Natural killer cell (primary cell): ENCODE measurements at regions not wholly inside any gene's neighbourhood (a gene's known extent, or its start where the extent isn't known, plus 50 kb on each side); places are given as distances from the start of the nearest gene placed in this dataset.

Source experiments
- ATAC-seq, 3 donors: fragments of 150-1000 bp in 2 of 3; fragments of 200-7000 bp in 1 of 3; cut with Tn5 transposase; 1 replicate in 1 of 3; 2 replicates in 2 of 3; pipeline ENCODE4 v1.10.0; 2021; ENCODE audit warnings: mild to moderate bottlenecking in 2 of 3, moderate library complexity in 2 of 3
- DNase-seq, 2 donors: peaks; one replicate each; pipeline versions ENCODE4 v3.0.0 to v3.0.0-alpha.2; 2013 to 2021; ENCODE audit warnings: mixed read lengths in 1 of 2
- H3K27ac ChIP-seq: one replicate; pipeline ENCODE4 v1.5.1; 2013; ENCODE audit warnings: mild to moderate bottlenecking, low read length
- H3K27me3 ChIP-seq: one replicate; pipeline ENCODE4 v1.6.1; 2013; ENCODE audit warnings: low read length; ENCODE audit not compliant: control insufficient read depth, insufficient read depth
- H3K36me3 ChIP-seq: one replicate; pipeline ENCODE4 v1.6.1; 2013; ENCODE audit warnings: low read length; ENCODE audit not compliant: control insufficient read depth, insufficient read depth
- H3K4me1 ChIP-seq: one replicate; pipeline ENCODE4 v1.6.1; 2013; ENCODE audit warnings: low read length; ENCODE audit not compliant: control insufficient read depth, insufficient read depth
- H3K4me3 ChIP-seq: one replicate; pipeline ENCODE4 v1.5.1; 2013; ENCODE audit warnings: low read length
- H3K9me3 ChIP-seq: one replicate; pipeline ENCODE4 v1.6.1; 2013; ENCODE audit warnings: low read length; ENCODE audit not compliant: control insufficient read depth, insufficient read depth
- H3K27ac Mint-ChIP-seq, 2 donors: one replicate each; pipeline ENCODE4 v1.8.0; 2022; ENCODE audit warnings: mild to moderate bottlenecking in 2 of 2, mixed read lengths in 2 of 2, moderate library complexity in 1 of 2
- H3K27me3 Mint-ChIP-seq, 2 donors: one replicate each; pipeline ENCODE4 v1.8.0; 2022; ENCODE audit warnings: low read depth in 2 of 2, mixed read lengths in 2 of 2
- H3K36me3 Mint-ChIP-seq: one replicate; pipeline ENCODE4 v1.8.0; 2022; ENCODE audit warnings: mixed read lengths
- H3K4me1 Mint-ChIP-seq, 2 donors: one replicate each; pipeline ENCODE4 v1.8.0; 2022; ENCODE audit warnings: mixed read lengths in 2 of 2
- H3K4me3 Mint-ChIP-seq: one replicate; pipeline ENCODE4 v1.8.0; 2022; ENCODE audit warnings: mild to moderate bottlenecking, moderate library complexity, mixed read lengths
- H3K9me3 Mint-ChIP-seq, 2 donors: one replicate each; pipeline ENCODE4 v1.8.0; 2022; ENCODE audit warnings: mixed read lengths in 2 of 2
- WGBS: methylation state at CpG from one replicate; pipeline ENCODE4 v1.1.7; 2013; ENCODE audit warnings: missing lambda C conversion rate; ENCODE audit not compliant: insufficient coverage; 5-methylcytosine and 5-hydroxymethylcytosine counted together
- intact Hi-C: fragments of 100-400 bp; cut with micrococcal nuclease; formaldehyde crosslinking; loops from one replicate; pipeline ENCODE4 v1.14.2; 2022
- TF ChIP-seq, protein P1 (sequence below): fragments of 200-600 bp; IDR thresholded peaks from one replicate; pipeline ENCODE4 v1.8.0; 2022; ENCODE audit warnings: antibody characterized with exemption

GRCh38 chr13:40503966-40504591 lies 162.4 kb downstream of the FOXO1 start:
- H3K27ac Mint-ChIP-seq: no peak overlapping the region
- H3K27me3 ChIP-seq: no peaks in the 10 kb centered on the region
- intact Hi-C loops: no loop called here
- H3K27me3 Mint-ChIP-seq: peaks cover 5 to 40% of the 10 kb centered on the region in 2 donors
- H3K4me3 Mint-ChIP-seq: no peak overlapping the region
- H3K36me3 Mint-ChIP-seq: no peaks in the 10 kb centered on the region
- ATAC-seq (no peak), DNase-seq (no peak)
- H3K9me3 Mint-ChIP-seq: no peaks in the 10 kb centered on the region
- no peaks in the 10 kb centered on the region for H3K4me1 Mint-ChIP-seq
- H3K4me3 ChIP-seq: no peak overlapping the region
- no peaks in the 10 kb centered on the region for H3K36me3 ChIP-seq
- H3K4me1 ChIP-seq: no peaks in the 10 kb centered on the region
- H3K27ac ChIP-seq: no peak overlapping the region
- TF ChIP-seq, protein P1, sequence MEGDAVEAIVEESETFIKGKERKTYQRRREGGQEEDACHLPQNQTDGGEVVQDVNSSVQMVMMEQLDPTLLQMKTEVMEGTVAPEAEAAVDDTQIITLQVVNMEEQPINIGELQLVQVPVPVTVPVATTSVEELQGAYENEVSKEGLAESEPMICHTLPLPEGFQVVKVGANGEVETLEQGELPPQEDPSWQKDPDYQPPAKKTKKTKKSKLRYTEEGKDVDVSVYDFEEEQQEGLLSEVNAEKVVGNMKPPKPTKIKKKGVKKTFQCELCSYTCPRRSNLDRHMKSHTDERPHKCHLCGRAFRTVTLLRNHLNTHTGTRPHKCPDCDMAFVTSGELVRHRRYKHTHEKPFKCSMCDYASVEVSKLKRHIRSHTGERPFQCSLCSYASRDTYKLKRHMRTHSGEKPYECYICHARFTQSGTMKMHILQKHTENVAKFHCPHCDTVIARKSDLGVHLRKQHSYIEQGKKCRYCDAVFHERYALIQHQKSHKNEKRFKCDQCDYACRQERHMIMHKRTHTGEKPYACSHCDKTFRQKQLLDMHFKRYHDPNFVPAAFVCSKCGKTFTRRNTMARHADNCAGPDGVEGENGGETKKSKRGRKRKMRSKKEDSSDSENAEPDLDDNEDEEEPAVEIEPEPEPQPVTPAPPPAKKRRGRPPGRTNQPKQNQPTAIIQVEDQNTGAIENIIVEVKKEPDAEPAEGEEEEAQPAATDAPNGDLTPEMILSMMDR: no peak
- H3K9me3 ChIP-seq: no peaks in the 10 kb centered on the region
- WGBS: 98% methylated on average over 2 of the region's 2 CpGs

- Histone ChIP-seq H3K27ac (no peak overlapping the region), H3K9me3 (no peaks in the 10 kb centered on the region), H3K4me3 (no peak overlapping the region), H3K4me1 (no peaks in the 10 kb centered on the region), H3K27me3 (no peaks in the 10 kb centered on the region), H3K36me3 (no peaks in the 10 kb centered on the region)
- intact Hi-C loops: no loop called here
- no peaks in the 10 kb centered on the region for H3K36me3 Mint-ChIP-seq
- H3K27me3 Mint-ChIP-seq: peaks cover 7 to 40% of the 10 kb centered on the region in 2 donors
- TF ChIP-seq, protein P1: no peak
- 100% methylated on average over 4 of the region's 4 CpGs for WGBS
- H3K4me3 Mint-ChIP-seq: no peak overlapping the region
- no peak overlapping the region for H3K27ac Mint-ChIP-seq
- ATAC-seq: no peak
- DNase-seq: no peak
- H3K4me1 Mint-ChIP-seq: no peaks in the 10 kb centered on the region
- H3K9me3 Mint-ChIP-seq: no peaks in the 10 kb centered on the region
Observed at GRCh38 chr13:40504641-40505040, 161.8 kb downstream of the FOXO1 start.

- no peaks in the 10 kb centered on the region for H3K27me3 ChIP-seq
- no peak overlapping the region for H3K27ac Mint-ChIP-seq
- DNase-seq (no peak), ATAC-seq (no peak)
- no peak overlapping the region for H3K27ac ChIP-seq
- H3K4me3 Mint-ChIP-seq: no peak overlapping the region
- no peaks in the 10 kb centered on the region for H3K9me3 ChIP-seq
- WGBS: 96% methylated on average over 2 of the region's 3 CpGs
- H3K36me3 Mint-ChIP-seq: no peaks in the 10 kb centered on the region
- no peaks in the 10 kb centered on the region for H3K36me3 ChIP-seq
- no peaks in the 10 kb centered on the region for H3K9me3 Mint-ChIP-seq
- no peaks in the 10 kb centered on the region for H3K4me1 Mint-ChIP-seq
- TF ChIP-seq, protein P1: no peak
- peaks cover 7 to 40% of the 10 kb centered on the region in 2 donors for H3K27me3 Mint-ChIP-seq
- intact Hi-C loops: no loop called here
- no peak overlapping the region for H3K4me3 ChIP-seq
- H3K4me1 ChIP-seq: no peaks in the 10 kb centered on the region
Observed at GRCh38 chr13:40505196-40505595, 161.2 kb downstream of the FOXO1 start.
